Activated effector memory CD4-positive, alpha-beta T cell treated with anti-CD3 and anti-CD28 coated beads, Interleukin-2, amount 50 U/mL, for 16 hours (primary cell): ENCODE measurements at regions not wholly inside any gene's neighbourhood (a gene's known extent, or its start where the extent isn't known, plus 50 kb on each side); places are given as distances from the start of the nearest gene placed in this dataset.

Source experiments
- DNase-seq: peaks from one replicate; pipeline ENCODE4 v3.0.0-alpha.2; 2020

DNA sequence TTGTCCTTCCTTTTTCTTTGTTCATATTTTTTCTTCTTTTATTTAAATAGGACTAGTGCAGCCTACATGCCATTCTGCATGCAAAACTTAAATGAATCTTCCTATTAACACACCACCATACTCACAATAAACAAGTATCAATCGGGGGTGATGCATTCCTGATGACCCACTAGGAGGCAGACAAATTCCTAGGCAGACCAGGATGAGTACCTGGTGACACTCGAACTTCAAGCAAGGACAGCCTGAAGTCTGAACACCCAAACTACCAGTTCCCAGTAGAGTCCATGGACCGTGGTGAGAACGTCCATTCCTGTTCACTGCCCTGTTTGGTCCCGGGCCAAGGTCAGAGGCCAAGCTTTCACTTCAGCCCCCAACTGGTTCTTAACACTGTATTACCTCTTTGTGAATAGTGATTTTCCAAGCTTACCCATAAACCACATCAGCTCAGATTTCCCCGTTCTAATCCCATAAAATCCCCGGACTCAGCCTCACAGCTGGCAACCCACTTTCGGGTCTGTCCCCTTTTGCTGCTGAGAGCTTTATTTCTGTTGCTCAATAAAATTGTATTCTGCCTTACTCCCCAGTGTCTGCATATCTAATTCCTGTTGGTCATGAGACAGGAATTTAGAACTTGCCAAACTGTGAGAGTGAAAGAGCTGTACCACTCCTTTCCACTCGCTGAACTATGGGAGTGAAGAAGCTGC, 1286.6 kb downstream of the FSTL5 start:
- DNase-seq, result no peak

DNA sequence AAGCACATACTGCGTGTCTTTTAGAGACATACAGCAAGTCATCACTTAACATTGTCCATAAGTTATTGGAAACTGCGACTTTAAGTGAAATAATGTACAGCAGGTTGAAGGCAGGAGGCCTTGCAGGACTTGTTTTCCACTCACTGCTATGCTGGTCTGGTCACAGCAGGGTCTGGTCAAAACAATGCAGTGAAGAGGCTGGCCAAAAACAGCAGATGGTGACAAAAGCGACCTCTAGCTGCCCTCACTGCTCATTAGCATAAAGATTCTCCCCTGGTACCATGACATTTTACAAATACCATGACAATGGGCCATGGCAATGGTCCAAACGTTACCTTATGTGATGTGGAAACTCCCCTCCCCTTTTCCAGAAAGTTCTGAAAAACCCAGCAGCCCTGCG, 1283.6 kb downstream of the FSTL5 start:
- no peak for DNase-seq

DNA sequence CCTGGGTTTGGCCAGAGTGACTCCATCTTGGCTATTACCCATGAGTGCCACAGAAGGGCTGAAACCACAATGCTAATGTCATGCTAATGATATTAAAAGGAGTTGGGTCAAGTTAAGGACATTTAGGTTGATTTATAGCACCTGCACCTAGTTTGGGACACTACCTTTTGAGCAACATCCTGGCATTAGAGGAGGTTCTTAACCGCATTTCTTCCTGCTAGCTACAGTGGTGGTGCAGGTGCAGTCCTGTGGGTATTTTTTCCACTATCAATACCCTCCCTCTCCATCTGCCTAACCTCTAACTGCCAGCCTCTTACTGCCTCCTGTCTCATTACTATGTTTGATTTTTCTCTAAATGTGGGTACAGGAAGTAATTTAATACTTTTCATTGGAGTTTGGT, 1276.1 kb downstream of the FSTL5 start:
- no peak for DNase-seq

DNA sequence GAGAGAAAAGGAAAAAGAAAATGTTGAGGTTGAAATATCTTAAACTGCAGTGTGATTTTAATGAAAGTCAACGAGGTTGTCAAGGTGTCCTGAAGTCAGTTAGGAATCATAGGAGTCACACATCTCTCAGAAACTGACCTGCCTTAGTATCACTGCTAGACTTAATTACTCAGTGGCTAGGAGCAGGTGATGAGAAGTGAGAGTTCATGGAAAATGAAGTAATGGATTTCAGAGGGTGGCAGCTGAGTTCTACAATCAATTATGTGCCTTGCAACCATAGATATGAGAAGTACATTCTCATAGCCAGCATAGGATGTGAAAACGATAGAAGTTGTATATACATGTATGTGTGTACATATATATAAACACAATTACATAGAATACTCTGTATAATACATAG, 1269.7 kb downstream of the FSTL5 start:
- no peak for DNase-seq

DNA sequence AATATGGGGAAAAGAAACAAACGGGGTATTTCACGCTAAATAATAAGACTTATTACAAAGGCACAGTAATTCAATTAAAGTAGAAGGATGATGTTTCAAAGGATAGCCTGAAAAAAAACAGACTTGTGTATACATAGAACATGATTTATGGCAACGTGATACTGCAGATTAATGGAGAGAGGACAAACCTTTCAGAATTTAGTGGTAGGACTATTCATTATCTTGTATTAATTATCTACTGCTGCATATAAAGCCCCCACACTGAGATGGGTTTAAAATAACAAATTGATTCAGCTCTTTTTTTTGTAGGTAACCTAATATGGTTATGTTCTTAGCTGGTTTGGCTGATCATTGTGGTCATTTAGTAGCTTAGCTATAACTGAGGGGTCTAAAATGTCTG, 1269.0 kb downstream of the FSTL5 start:
- DNase-seq, result no peak

DNA sequence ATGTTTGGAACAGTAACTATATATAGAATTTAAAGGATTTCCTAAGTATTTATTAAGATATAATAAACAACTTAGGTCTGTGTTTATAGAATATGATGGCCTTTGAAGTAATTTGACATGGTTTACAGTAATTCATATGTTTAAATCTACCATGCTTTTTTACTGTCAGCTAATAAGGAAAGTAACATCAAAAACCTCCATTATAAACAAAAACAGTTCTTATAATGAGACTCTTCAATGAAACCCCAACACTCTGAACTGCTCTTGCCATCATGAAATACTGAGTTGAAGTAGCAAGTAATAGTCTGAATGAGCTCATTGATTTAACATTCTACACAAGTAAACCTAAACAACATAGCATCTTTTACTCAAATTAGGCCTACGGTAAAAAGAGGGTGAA, 1236.5 kb downstream of the FSTL5 start:
- DNase-seq, result no peak

DNA sequence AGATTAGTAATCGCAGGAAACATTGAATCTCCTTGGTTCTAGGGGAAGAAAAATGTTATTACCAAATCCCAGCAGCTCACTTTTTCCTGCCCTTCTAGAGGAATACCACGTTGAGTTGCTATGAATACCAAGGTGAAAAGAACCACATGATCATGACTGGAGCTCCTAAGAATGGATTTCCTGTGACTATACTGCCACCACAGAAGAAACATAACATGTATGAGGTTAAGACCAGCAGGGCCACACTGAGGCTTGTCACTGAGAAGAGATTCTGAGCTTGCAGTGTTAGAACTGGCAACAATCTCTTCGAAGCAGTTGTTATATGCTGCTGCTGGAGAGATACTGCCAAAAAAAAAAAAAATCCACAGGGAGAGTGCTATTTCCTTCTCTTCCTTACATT, 1235.3 kb downstream of the FSTL5 start:
- no peak for DNase-seq

DNA sequence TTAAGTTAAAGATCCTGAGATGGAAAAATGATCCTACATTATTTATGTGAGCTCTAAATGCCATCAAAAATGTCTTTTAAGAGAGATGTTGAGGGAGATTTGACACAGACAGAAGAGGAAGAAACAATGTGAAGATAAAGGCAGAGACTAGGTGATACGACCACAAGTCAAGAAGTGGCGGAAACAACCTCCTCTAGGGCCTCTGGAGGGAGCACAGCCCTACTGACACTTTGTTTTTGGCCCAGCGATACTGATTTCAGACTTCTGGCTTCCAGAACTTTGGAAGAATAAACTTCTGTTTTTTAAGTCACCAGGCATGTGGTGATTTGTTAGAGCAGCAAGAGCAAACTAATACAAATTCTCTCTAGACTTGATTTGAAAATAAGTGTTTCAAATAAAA, 1216.1 kb downstream of the FSTL5 start:
- DNase-seq, result no peak

DNA sequence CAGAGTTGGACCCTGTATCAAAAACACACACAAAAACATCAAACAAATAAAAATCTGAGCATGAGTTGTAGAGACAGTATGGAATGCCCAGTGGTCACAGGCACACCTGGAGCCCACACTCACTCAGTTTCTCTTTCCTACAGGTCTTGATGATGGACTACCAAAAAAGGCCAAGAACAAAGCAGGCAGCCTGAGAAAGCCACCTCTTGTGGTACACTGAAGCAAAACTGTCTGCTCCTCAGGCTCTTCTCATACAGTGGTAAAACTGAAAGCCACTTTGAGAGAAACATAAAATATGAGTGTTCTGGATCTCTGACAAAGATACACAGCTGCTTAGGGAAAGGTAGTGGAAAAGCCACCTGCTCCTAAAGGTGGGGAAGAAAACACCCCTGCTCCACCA, 1206.9 kb downstream of the FSTL5 start:
- DNase-seq, result no peak

DNA sequence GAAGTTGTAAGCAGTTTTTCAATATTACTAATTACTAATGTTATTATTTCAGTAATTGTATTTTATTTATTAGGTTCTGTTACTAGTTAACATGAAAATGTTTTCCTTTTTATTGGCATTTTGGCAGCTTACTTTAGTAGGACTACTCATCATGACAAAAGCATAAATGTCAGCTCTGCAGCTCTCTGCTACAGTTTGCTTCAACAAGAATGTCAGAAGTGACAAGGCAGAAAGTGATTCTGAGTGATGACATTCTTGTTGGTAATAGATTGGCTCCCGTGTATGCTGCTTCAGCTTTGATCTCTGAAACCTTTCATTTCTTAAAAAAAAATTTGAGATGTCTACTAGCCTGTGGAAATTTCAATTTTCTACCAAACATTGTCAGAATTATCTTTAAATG, 1193.9 kb downstream of the FSTL5 start:
- no peak for DNase-seq

DNA sequence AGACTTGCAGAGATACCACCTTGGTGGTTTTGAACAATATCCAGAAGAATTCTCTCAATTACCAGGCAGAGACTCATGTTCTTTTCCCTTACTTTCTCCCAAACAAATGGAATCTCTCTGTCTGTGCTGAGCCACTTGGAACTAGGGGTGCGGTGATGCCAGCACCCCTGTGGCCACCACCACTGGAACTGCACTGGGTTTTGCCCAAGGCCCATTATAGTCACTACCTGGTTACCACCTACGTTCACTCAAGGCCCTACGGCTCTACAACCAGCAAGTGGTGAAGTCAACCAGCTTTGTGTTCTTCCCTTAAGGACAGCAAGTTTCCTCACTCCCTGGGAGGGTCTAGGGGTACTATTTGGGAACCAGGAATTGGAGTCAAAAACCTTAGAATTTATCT, 1183.7 kb downstream of the FSTL5 start:
- DNase-seq, result no peak

DNA sequence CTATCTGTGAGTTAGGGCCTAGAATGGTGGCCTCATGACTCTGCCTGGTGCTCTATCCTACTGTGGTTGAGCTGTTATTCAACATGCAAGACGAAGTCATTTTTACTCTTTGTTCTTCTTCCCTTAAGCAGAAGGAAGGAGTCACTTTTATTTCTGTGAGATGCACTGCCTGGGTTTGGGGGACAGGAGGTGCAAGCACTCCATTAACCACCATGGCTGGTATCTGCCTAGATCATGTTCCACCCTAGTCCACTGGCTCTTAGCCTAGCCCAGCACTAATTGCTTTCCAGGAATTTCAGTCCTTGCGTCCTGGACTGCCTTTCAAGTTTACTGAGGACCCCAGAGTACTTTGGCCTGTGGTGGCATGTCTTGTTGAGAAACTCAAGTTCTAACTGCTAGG, 1182.7 kb downstream of the FSTL5 start:
- no peak for DNase-seq

DNA sequence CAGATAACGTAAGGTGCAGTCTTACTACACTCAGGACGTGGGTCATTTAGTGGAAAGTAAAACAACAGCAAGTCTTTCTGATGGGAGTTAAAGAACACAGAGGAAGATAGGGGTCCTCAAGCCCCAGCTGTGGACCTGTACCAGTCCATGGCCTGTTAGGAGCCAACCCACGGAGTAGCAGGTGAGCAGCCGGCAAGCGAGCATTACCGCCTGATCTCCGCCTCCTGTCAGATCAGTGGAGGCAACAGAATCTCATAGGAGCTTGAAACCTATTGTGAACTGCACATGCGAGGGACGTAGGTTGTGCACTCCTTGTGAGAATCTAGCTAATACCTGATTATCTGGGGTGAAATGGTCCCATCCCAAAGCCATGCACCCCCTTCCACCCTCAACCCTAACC, 1180.8 kb downstream of the FSTL5 start:
- peak; percentile 44 for DNase-seq

DNA sequence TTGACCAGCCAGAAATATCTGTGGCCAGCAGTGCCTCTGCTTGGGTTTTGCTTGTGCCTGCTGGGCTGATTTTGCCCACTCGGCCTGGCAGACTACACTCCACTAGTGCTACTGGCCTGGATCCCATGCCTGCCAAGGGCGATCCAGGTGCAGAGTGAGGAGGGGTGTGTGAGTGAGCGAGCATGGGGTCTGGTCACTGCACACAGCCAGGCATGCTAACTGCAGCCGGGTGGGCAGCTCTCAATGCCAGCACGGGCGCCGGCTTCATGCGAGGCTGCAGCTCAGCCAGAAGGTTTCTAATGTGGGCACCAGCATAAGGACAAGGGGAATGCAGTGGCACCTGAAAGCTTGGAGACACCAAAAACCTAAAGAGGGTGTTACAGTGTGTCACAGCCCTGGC, 1161.4 kb downstream of the FSTL5 start:
- DNase-seq, result no peak

DNA sequence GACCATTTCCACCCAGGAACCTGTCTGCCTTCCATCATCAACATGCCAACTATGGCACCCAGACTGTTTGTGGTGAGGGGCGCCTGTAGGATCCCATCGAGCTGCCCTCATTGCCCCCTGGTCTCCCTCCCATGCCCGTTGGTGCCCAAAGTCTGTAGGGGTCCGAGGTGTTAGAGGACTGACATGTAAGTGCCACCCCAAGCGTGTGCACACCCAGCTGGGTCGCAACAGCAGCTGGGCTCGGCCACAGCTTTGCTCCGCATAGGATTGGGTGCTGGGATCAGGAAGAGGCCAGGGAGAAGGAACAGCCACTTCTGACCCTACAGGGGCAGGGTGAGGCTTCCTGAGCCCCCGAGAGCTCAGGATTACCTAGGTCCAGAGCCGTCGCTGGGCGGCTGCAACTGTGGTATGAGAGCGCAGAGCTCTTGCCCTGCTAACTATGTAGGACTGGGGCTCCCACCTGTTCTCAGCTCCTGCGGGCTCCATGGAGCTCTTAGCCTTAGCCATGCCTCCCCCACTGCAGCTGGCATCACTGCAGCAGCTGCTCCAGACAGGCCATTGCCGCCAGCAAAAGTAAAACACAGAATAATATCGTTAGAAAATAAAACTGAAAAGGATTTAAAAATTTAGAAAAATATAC, 1160.3 kb downstream of the FSTL5 start:
- DNase-seq, result no peak

DNA sequence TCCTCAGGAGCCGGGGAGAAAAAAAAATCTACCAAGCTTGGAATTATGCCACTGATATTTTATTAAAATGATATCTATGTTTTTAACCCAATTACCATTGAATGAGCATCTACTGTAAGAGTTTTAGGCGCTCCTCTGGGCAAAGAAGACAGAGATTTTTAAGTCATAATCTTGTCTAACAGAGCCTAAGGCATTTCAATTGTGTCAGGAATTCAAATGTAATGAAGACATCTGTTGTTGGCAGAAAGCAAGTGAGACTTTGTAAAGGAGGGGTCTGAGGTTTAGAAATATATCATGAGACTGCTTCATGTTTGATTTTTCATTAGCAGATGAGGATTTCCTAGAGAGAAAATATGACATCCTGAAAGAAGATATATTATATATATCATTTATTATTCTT, 1158.1 kb downstream of the FSTL5 start:
- DNase-seq, result no peak

DNA sequence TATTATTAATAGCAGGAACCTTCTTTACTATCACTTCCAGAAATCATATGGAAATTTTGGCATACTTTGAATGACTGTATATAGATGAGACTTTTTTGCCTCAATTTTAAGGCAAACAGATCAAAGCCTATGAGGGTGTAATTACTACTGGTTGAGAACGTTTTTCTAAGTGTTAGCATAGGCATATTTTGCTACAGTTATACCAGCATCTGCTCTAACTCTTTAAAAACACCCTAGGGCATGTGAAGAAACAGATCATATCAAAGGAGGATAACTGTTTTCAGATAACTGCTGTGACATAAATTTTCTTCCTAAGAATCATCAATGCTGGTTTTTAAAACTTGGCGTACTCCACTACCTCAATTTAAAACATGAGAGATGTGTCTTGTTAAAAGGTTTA, 1155.3 kb downstream of the FSTL5 start:
- no peak for DNase-seq

DNA sequence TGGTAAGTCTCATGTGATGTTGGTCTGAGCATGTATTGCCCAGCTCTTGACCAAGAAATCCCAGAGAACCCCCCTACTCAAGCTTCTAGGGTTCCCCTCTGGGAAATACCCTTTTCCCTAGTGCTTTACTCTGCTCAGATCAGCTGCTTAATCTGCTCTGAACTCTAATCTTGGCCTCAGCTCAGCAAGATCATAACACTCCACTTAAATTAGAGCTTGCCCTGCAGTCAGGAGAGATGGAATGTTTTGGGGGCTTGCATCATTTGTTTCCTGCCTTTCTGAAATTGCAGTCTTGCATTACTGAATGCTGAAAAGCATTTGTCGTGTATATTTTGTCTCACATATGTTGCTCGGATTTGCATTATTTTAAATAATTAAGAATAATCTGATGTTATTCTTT, 1153.6 kb downstream of the FSTL5 start:
- DNase-seq, result no peak
